Retinal pigment epithelial cell (primary cell): ENCODE measurements at regions not wholly inside any gene's neighbourhood (a gene's known extent, or its start where the extent isn't known, plus 50 kb on each side); places are given as distances from the start of the nearest gene placed in this dataset.

Source experiments
- DNase-seq: peaks from one replicate; pipeline ENCODE4 v3.0.0-alpha.2; 2010; ENCODE audit warnings: low read depth
- H3K4me3 ChIP-seq: 2 replicates; pipeline ENCODE4 v1.5.1; 2011; ENCODE audit warnings: mild to moderate bottlenecking, low read length, control low read depth, moderate library complexity
- CTCF ChIP-seq: conservative IDR thresholded peaks from 2 replicates; pipeline ENCODE4 v1.5.1; 2011; ENCODE audit warnings: low read depth, low read length, control low read depth, inconsistent platforms

DNA sequence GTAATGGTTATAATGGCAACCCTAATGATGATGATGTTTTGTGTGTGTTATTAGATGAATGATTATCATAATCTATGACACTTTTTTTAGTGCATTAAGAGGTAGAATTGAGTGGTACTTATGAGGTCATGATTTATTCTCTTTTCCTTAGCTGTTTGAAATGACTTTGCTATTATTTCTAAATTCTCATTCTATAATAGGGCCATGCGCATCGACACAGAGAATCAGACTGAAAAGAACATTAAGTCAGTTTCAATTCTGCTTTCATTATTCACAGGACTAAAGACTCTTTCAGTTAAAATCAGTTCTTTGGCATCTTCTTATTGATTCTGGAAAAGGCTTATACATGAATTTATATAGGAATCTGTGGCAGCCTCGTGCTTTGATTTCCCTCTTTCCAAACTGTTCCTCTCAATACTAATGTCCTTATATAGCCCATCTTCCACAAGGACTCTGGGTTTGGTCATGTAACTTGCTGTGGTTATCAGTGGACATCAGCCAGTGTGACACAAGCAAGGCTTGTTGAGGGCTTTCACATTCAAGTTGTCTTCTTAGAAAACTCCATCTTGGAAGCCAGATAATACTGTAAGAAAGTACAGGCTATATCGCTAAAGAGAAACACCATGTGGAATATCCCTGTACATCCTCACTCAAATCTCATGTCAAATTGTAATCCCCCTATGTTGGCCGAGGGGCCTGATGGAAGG lies 140.3 kb upstream of the CHD1 start:
- no peak for TF ChIP-seq CTCF
- H3K4me3 ChIP-seq: no peak overlapping the region
- DNase-seq: no peak

GRCh38 chr5:99063737-99064136 lies 134.9 kb upstream of the CHD1 start:
- H3K4me3 ChIP-seq: no peak overlapping the region
- no peak for DNase-seq
- TF ChIP-seq CTCF: no peak

- TF ChIP-seq CTCF: no peak
- H3K4me3 ChIP-seq: no peak overlapping the region
- DNase-seq: no peak
These were observed 132.9 kb upstream of the CHD1 start for GRCh38 chr5:99061711-99062110.

GRCh38 chr5:99061299-99061698 lies 132.5 kb upstream of the CHD1 start:
- DNase-seq: no peak
- no peak overlapping the region for H3K4me3 ChIP-seq
- TF ChIP-seq CTCF: no peak

DNA sequence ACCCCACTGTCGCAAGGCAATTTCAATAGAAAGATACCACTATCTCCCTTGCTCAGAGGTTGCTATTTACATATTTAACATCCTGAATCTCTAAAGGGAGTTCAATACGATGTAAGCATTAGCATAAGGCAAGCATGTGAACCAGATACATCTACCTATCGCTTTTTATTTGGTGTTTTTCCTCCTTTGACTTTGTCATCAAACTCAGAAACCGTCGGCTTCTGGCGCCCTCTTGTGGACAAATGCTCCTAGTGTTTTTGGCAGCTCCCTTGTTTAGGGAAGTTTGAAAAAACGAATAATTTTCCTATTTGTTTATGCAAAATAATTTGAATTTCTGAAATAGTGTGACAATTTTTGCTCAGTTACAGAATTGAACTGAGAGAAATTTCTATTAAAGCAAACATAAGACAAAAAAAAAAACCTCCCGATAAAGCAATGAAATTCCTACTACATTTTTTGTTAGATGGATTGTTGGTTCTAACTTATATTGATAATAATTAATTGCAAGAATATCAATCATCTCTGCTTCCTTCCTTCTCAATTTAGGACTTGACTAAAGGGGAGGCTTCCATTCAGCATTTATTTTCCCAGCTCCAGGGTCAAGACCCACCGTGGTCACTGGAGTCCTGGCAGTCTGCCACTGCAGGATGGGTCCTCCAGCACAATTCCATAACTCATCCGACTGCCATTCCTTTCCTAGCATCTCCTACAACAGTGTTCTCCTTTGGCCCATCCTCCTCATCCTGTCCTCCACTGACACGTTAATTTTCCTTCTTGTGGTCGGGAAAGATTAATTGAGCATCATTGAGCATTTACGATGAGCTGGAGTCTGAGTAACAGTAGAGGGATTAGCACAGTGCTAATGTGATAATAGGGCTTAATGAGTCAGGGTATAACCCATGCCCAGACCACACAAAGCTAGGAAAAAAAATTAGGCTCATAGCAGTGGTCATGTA lies 131.8 kb upstream of the CHD1 start:
- DNase-seq: peak; percentile 85
- H3K4me3 ChIP-seq: no peak overlapping the region

GRCh38 chr5:99059685-99060084 lies 130.9 kb upstream of the CHD1 start:
- no peak overlapping the region for H3K4me3 ChIP-seq

More for the DNA sequence above, 131.8 kb upstream of the CHD1 start:
- peak; percentile 92 for TF ChIP-seq CTCF

More at GRCh38 chr5:99059685-99060084, 130.9 kb upstream of the CHD1 start:
- no peak for DNase-seq
- TF ChIP-seq CTCF: no peak
